K562 (cell line): ENCODE measurements at regions not wholly inside any gene's neighbourhood (a gene's known extent, or its start where the extent isn't known, plus 50 kb on each side); places are given as distances from the start of the nearest gene placed in this dataset.
A peak's percentile ranks its signal among the peaks of the same experiment; 100 is the strongest.

Source experiments
- ATAC-seq: fragments of 200-7000 bp; cut with Tn5 transposase; 3 replicates; pipeline ENCODE4 v1.9.1; 2020; ENCODE audit warnings: moderate library complexity
- BruUV-seq: library from RNA; stranded (reverse); fragments of 400-500 nt; replicated peaks from 2 replicates; lab custom pipeline; 2021; lab: Mats Ljungman, UMichigan
- CTCF ChIA-PET: fragments of 300-600 bp; formaldehyde crosslinking; extraction: SDS; loops from one replicate; lab custom pipeline; 2021; ENCODE audit warnings: low intra/inter-chr PET ratio; lab: Yijun Ruan, JAX
- POLR2A ChIA-PET: fragments of 300-600, 350-650 bp; sonication (Branson Sonifier 250); formaldehyde crosslinking; extraction: SDS; loops from one replicate; lab custom pipeline; 2021; ENCODE audit warnings: antibody characterized with exemption, inconsistent platforms; lab: Yijun Ruan, JAX
- DNase-seq, 4 experiments: peaks; one replicate each; pipeline versions ENCODE4 v3.0.0 to v3.0.0-alpha.2; 2011 to 2018; ENCODE audit warnings: low spot score in 3 of 4, mixed read lengths in 3 of 4; ENCODE audit errors: extremely low read depth in 1 of 4
- FAIRE-seq: peaks from 2 replicates; lab custom pipeline; 2011; peaks lifted over from hg19 to GRCh38; lab: Jason Lieb, UNC
- H2AFZ ChIP-seq: 2 replicates; pipeline ENCODE4 v1.6.0; 2011; ENCODE audit warnings: low read depth, low read length, control low read depth, inconsistent platforms
- H3K27ac ChIP-seq: fragments of 200-600 bp; 3 replicates; pipeline ENCODE4 v1.8.0; 2011; ENCODE audit warnings: low read depth, mild to moderate bottlenecking, control low read depth, inconsistent platforms, low read length, moderate library complexity, mixed read lengths; ENCODE audit errors: extremely low read depth
- H3K27me3 ChIP-seq, 2 experiments: fragments of 300-600 bp in 1 of 2; 2 replicates in 1 of 2; 3 replicates in 1 of 2; pipeline versions ENCODE4 v1.6.0 to v1.8.0; 2011; ENCODE audit warnings: inconsistent platforms in 2 of 2, low read length in 2 of 2, mild to moderate bottlenecking in 1 of 2, mixed read lengths in 1 of 2, moderate library complexity in 1 of 2; ENCODE audit not compliant: control insufficient read depth in 2 of 2, insufficient read depth in 2 of 2
- H3K36me3 ChIP-seq: fragments of 300-600 bp; 3 replicates; pipeline ENCODE4 v1.8.0; 2011; ENCODE audit warnings: mild to moderate bottlenecking, low read length, inconsistent platforms; ENCODE audit not compliant: control insufficient read depth, insufficient read depth
- H3K4me1 ChIP-seq, 2 experiments: fragments of 200-600 bp in 1 of 2; replicated peaks in 1 of 2; 2 replicates in 1 of 2; 3 replicates in 1 of 2; pipeline versions ENCODE4 v1.5.1 to v1.8.0; 2011; ENCODE audit warnings: inconsistent platforms in 2 of 2, low read length in 2 of 2, mild to moderate bottlenecking in 1 of 2, mixed read lengths in 1 of 2, moderate library complexity in 1 of 2; ENCODE audit not compliant: control insufficient read depth in 2 of 2, insufficient read depth in 2 of 2
- H3K4me2 ChIP-seq: 2 replicates; pipeline ENCODE4 v1.6.1; 2011; ENCODE audit warnings: low read length, control low read depth, inconsistent platforms, mixed read lengths; ENCODE audit not compliant: insufficient read depth
- H3K4me3 ChIP-seq: fragments of 200-600 bp; sonication (generic), shearing (Covaris generic); 2 replicates; pipeline ENCODE4 v1.5.1; 2016; ENCODE audit warnings: control low read depth, inconsistent platforms
- H3K79me2 ChIP-seq: fragments of 200-600 bp; 3 replicates; pipeline ENCODE4 v1.8.0; 2011; ENCODE audit warnings: low read length, inconsistent platforms; ENCODE audit not compliant: control insufficient read depth, insufficient read depth
- H3K9ac ChIP-seq, 2 experiments: 2 replicates each; pipeline versions ENCODE4 v1.6.0 to v1.6.1; 2011; ENCODE audit warnings: low read depth in 2 of 2, low read length in 2 of 2, control low read depth in 1 of 2, inconsistent platforms in 1 of 2, mild to moderate bottlenecking in 1 of 2, mixed read lengths in 1 of 2; ENCODE audit not compliant: insufficient read depth in 1 of 2
- H3K9me1 ChIP-seq: one replicate; pipeline ENCODE4 v1.6.0; 2011; ENCODE audit warnings: inconsistent platforms, mild to moderate bottlenecking, low read length, moderate library complexity; ENCODE audit not compliant: control insufficient read depth, insufficient read depth
- H3K9me3 ChIP-seq: replicated peaks from 2 replicates; pipeline ENCODE4 v1.5.1; 2011; ENCODE audit warnings: low read depth, low read length, inconsistent platforms; ENCODE audit not compliant: control insufficient read depth, insufficient read depth
- H4K20me1 ChIP-seq: replicated peaks from 2 replicates; pipeline ENCODE4 v1.6.1; 2011; ENCODE audit warnings: low read length, inconsistent platforms, mixed read lengths; ENCODE audit not compliant: control insufficient read depth, insufficient read depth
- BCOR ChIP-seq: fragments of 450-650 bp; IDR thresholded peaks from 2 replicates; pipeline ENCODE4 v1.6.1; 2016
- BHLHE40 ChIP-seq: IDR thresholded peaks from 2 replicates; pipeline ENCODE4 v1.6.1; 2011; ENCODE audit warnings: low read length, improper control_type of control experiment
- DPF2 ChIP-seq: fragments of 450-650 bp; IDR thresholded peaks from 2 replicates; pipeline ENCODE4 v1.6.1; 2016
- GTF2F1 ChIP-seq: IDR thresholded peaks from 2 replicates; pipeline ENCODE4 v1.6.1; 2011; ENCODE audit warnings: low read depth, low read length, improper control_type of control experiment
- JUNB ChIP-seq: fragments of 450-650 bp; formaldehyde crosslinking; conservative IDR thresholded peaks from 2 replicates; pipeline ENCODE4 v1.4.0; 2020; ENCODE audit warnings: mild to moderate bottlenecking
- KHSRP ChIP-seq: fragments of 450-650 bp; IDR thresholded peaks from 2 replicates; pipeline ENCODE4 v1.6.1; 2017
- MAZ ChIP-seq, 2 experiments: fragments of 450-650 bp in 1 of 2; sonication (generic) in 1 of 2; formaldehyde crosslinking; IDR thresholded peaks in 1 of 2; conservative IDR thresholded peaks in 1 of 2; 2 replicates each; pipeline versions ENCODE4 v1.4.0 to v1.5.0; 2020; ENCODE audit warnings: mild to moderate bottlenecking in 1 of 2, missing genetic modification reagents in 1 of 2
- SIX5 ChIP-seq, 2 experiments: IDR thresholded peaks; 2 replicates each; pipeline ENCODE4 v1.6.1; 2011; ENCODE audit warnings: low read length in 2 of 2, borderline replicate concordance in 1 of 2, low read depth in 1 of 2, mild to moderate bottlenecking in 1 of 2, moderate library complexity in 1 of 2; ENCODE audit not compliant: insufficient read depth in 1 of 2
- STAT5B ChIP-seq: fragments of 250-450 bp; sonication (Bioruptor Pico); IDR thresholded peaks from 2 replicates; pipeline ENCODE4 v1.8.0; 2021; ENCODE audit warnings: mild to moderate bottlenecking, inconsistent platforms
- TRIM24 ChIP-seq, 2 experiments: fragments of 450-650 bp; IDR thresholded peaks; 2 replicates each; pipeline ENCODE4 v1.6.1; 2016
- ZKSCAN1 ChIP-seq: fragments of 150-350 bp; IDR thresholded peaks from 2 replicates; pipeline ENCODE4 v1.6.1; 2016; ENCODE audit warnings: low read depth, low read length
- ZNF445 ChIP-seq: fragments of 250-450 bp; sonication (Bioruptor Pico); IDR thresholded peaks from 2 replicates; pipeline ENCODE4 v1.4.0; 2020; ENCODE audit warnings: low read depth, mild to moderate bottlenecking, moderate library complexity
- ZNF583 ChIP-seq: fragments of 250-450 bp; sonication (Bioruptor Pico); IDR thresholded peaks from 2 replicates; pipeline ENCODE4 v1.4.0; 2020
- WGBS: fragments of 100-300 bp; shearing (Covaris generic); methylation state at CpG from one replicate; pipeline ENCODE4 v1.1.6; 2016; ENCODE audit warnings: low coverage, mixed read lengths; ENCODE audit not compliant: insufficient coverage; ENCODE audit errors: missing lambda C conversion rate; 5-methylcytosine and 5-hydroxymethylcytosine counted together
- in situ Hi-C: fragments of 300-500 bp; cut with MboI; formaldehyde crosslinking; loops from 4 replicates; pipeline ENCODE4 v1.15.0; 2018; ENCODE audit warnings: inconsistent platforms, mixed read lengths
- intact Hi-C: fragments of 100-400 bp; cut with micrococcal nuclease; formaldehyde crosslinking; loops from 2 replicates; pipeline ENCODE4 v1.14.2; 2022
- TF ChIP-seq, protein P1 (sequence below): fragments of 250-450 bp; sonication (Bioruptor Pico); IDR thresholded peaks from 2 replicates; pipeline ENCODE4 v1.8.0; 2021; ENCODE audit warnings: borderline replicate concordance, mild to moderate bottlenecking, moderate library complexity; ENCODE audit not compliant: poor library complexity, severe bottlenecking
- TF ChIP-seq, protein P2 (sequence below), 2 experiments: fragments of 450-650 bp; IDR thresholded peaks; 2 replicates each; pipeline ENCODE4 v1.6.1; 2016
- TF ChIP-seq, protein P3 (sequence below): fragments of 200-400 bp; formaldehyde crosslinking; IDR thresholded peaks from 2 replicates; pipeline ENCODE4 v1.6.1; 2017; ENCODE audit warnings: mild to moderate bottlenecking, low read depth, low read length, moderate library complexity
- TF ChIP-seq, protein P4 (sequence below): fragments of 250-450 bp; sonication (Bioruptor Pico); IDR thresholded peaks from 2 replicates; pipeline ENCODE4 v1.4.0; 2020; ENCODE audit warnings: mild to moderate bottlenecking, moderate library complexity

DNA sequence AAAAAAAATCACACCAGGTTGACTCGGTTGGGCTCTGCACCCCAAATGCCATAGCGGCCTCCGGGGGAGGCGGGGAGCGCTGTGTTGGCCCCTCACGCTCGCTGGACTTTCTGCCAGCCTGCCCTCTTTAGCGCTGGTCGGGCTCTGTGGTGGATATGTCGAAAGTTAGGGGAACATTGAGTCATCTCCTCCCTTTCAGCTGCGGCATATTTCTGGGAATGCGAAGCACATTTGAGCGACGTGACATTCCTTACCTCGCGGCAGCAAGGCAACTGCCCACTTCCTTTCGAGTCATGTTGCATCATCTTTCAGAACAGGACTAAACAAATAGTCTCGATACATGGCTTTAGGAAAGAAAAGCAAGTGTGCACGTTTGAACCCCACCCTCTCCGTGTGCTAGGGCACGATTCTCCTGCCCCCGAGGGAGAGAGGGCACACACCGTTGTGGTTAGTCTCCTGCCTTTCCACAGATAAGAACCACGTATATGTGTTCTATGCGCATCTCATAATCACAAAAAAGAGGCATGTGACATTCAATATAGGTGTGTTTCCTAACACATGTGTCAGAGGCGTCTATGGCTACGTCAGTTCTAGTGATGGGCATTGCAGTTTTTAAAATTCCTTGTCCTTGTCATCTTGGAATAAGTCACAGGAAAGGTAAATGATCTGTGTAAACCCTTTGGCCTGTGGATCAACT lies 105.9 kb upstream of the SLC45A1 start:
- peaks cover 12 to 21% of the 10 kb centered on the region in 2 experiments for H3K4me1 ChIP-seq
- FAIRE-seq, result peak; percentile 73
- DNase-seq, result peak in 1 of 4 experiments; percentile 52
- no peaks in the 10 kb centered on the region for H3K9me3 ChIP-seq
- no peaks in the 10 kb centered on the region for H3K79me2 ChIP-seq
- no peaks in the 10 kb centered on the region for H4K20me1 ChIP-seq
- H3K4me2 ChIP-seq, result peak overlapping the region; percentile 69
- CTCF ChIA-PET, result no interaction called here
- BruUV-seq, result no TSS peak
- ATAC-seq, result peak; percentile 50
- POLR2A ChIA-PET, result interaction anchor here (0.6 to 1.6 kb wide), 6 partner anchors 8 to 733 kb away, joined by 3 to 5 read pairs (median 4); no protein-coding TSS in a partner anchor
- intact Hi-C loops, result no loop called here
- peak overlapping the region; percentile 17; the same call in 1 of the 3 replicates for H3K27ac ChIP-seq
- no peaks in the 10 kb centered on the region for H3K36me3 ChIP-seq
- H3K9ac ChIP-seq, result peak overlapping the region in 1 of 2 experiments; percentile 41; a peak in 1 of 4 replicates
- WGBS, result 19% methylated on average over 27 of the region's 27 CpGs
- peaks cover 8 to 39% of the 10 kb centered on the region in 2 experiments; a peak in 4 of 5 replicates for H3K27me3 ChIP-seq
- no peak overlapping the region for H3K4me3 ChIP-seq
- in situ Hi-C loops, result no loop called here
- peak overlapping the region; percentile 62 for H2AFZ ChIP-seq
- no peaks in the 10 kb centered on the region for H3K9me1 ChIP-seq
- TF ChIP-seq DPF2 (0 out of 2 replicates have a peak, but pooled peaks have one; percentile 26), JUNB (CRISPR knock-in tag) (no peak), ZNF445 (CRISPR knock-in tag) (no peak), ZKSCAN1 (no peak), KHSRP (no peak), STAT5B (CRISPR knock-in tag) (no peak), ZNF583 (CRISPR knock-in tag) (0 out of 2 replicates have a peak, but pooled peaks have one; percentile 20), BHLHE40 (peak; percentile 85), GTF2F1 (no peak), BCOR (peak; percentile 30; the same call in 1 of the 2 replicates), TRIM24 (IDR thresholded peaks at IDR 0.05) (peak; percentile 52 to 87; a peak in 3 of 4 replicates), SIX5 (IDR thresholded peaks at IDR 0.05; ENCODE audit: borderline replicate concordance in 1 of 2, insufficient read depth in 1 of 2, low read depth in 1 of 2, low read length in 2 of 2) (no peak), MAZ (CRISPR knock-in tag; conservative IDR thresholded peaks at IDR 0.05 in 1 of 2, IDR thresholded peaks at IDR 0.05 in 1 of 2) (peak in 1 of 2 experiments; percentile 49; a peak in 2 of 4 replicates)
- TF ChIP-seq, protein P1, sequence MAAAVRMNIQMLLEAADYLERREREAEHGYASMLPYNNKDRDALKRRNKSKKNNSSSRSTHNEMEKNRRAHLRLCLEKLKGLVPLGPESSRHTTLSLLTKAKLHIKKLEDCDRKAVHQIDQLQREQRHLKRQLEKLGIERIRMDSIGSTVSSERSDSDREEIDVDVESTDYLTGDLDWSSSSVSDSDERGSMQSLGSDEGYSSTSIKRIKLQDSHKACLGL (CRISPR knock-in tag), result no peak
- TF ChIP-seq, protein P2, sequence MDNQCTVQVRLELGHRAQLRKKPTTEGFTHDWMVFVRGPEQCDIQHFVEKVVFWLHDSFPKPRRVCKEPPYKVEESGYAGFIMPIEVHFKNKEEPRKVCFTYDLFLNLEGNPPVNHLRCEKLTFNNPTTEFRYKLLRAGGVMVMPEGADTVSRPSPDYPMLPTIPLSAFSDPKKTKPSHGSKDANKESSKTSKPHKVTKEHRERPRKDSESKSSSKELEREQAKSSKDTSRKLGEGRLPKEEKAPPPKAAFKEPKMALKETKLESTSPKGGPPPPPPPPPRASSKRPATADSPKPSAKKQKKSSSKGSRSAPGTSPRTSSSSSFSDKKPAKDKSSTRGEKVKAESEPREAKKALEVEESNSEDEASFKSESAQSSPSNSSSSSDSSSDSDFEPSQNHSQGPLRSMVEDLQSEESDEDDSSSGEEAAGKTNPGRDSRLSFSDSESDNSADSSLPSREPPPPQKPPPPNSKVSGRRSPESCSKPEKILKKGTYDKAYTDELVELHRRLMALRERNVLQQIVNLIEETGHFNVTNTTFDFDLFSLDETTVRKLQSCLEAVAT (IDR thresholded peaks at IDR 0.05), result no peak
- TF ChIP-seq, protein P3, sequence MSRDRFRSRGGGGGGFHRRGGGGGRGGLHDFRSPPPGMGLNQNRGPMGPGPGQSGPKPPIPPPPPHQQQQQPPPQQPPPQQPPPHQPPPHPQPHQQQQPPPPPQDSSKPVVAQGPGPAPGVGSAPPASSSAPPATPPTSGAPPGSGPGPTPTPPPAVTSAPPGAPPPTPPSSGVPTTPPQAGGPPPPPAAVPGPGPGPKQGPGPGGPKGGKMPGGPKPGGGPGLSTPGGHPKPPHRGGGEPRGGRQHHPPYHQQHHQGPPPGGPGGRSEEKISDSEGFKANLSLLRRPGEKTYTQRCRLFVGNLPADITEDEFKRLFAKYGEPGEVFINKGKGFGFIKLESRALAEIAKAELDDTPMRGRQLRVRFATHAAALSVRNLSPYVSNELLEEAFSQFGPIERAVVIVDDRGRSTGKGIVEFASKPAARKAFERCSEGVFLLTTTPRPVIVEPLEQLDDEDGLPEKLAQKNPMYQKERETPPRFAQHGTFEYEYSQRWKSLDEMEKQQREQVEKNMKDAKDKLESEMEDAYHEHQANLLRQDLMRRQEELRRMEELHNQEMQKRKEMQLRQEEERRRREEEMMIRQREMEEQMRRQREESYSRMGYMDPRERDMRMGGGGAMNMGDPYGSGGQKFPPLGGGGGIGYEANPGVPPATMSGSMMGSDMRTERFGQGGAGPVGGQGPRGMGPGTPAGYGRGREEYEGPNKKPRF, result no peak
- TF ChIP-seq, protein P4, sequence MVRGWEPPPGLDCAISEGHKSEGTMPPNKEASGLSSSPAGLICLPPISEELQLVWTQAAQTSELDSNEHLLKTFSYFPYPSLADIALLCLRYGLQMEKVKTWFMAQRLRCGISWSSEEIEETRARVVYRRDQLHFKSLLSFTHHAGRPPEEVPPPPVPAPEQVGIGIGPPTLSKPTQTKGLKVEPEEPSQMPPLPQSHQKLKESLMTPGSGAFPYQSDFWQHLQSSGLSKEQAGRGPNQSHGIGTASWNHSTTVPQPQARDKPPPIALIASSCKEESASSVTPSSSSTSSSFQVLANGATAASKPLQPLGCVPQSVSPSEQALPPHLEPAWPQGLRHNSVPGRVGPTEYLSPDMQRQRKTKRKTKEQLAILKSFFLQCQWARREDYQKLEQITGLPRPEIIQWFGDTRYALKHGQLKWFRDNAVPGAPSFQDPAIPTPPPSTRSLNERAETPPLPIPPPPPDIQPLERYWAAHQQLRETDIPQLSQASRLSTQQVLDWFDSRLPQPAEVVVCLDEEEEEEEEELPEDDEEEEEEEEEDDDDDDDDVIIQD, result no peak
